Activated T-helper 17 cell treated with anti-CD3 and anti-CD28 coated beads, Interleukin-2, amount 50 U/mL, for 72 hours (primary cell): ENCODE measurements at regions not wholly inside any gene's neighbourhood (a gene's known extent, or its start where the extent isn't known, plus 50 kb on each side); places are given as distances from the start of the nearest gene placed in this dataset.

Experiments used
- ATAC-seq: fragments of 150-1000 bp; cut with Tn5 transposase; replicated peaks from 2 replicates; pipeline ENCODE4 v1.10.0; 2021; ENCODE audit warnings: mild to moderate bottlenecking, moderate library complexity
- H3K27ac Mint-ChIP-seq: one replicate; pipeline ENCODE4 v1.8.0; 2022; ENCODE audit warnings: mixed read lengths
- H3K27me3 Mint-ChIP-seq: one replicate; pipeline ENCODE4 v1.8.0; 2022; ENCODE audit warnings: mixed read lengths
- H3K36me3 Mint-ChIP-seq: one replicate; pipeline ENCODE4 v1.8.0; 2022; ENCODE audit warnings: low read depth, mild to moderate bottlenecking, mixed read lengths
- H3K4me1 Mint-ChIP-seq: one replicate; pipeline ENCODE4 v1.8.0; 2022; ENCODE audit warnings: mixed read lengths
- H3K4me3 Mint-ChIP-seq: one replicate; pipeline ENCODE4 v1.8.0; 2022; ENCODE audit warnings: mild to moderate bottlenecking, mixed read lengths
- H3K9me3 Mint-ChIP-seq: one replicate; pipeline ENCODE4 v1.8.0; 2022; ENCODE audit warnings: mixed read lengths

- no peaks in the 10 kb centered on the region for H3K4me1 Mint-ChIP-seq
- no peak overlapping the region for H3K4me3 Mint-ChIP-seq
- ATAC-seq: peak; percentile 21
- H3K36me3 Mint-ChIP-seq: no peaks in the 10 kb centered on the region
- peaks cover 17% of the 10 kb centered on the region for H3K27me3 Mint-ChIP-seq
- H3K9me3 Mint-ChIP-seq: no peaks in the 10 kb centered on the region
- H3K27ac Mint-ChIP-seq: no peak overlapping the region
Measured at GRCh38 chr18:38961880-38962279, 1396.3 kb upstream of the CELF4 start.

- no peak overlapping the region for H3K4me3 Mint-ChIP-seq
- H3K36me3 Mint-ChIP-seq: no peaks in the 10 kb centered on the region
- no peak for ATAC-seq
- no peaks in the 10 kb centered on the region for H3K4me1 Mint-ChIP-seq
- no peak overlapping the region for H3K27ac Mint-ChIP-seq
- H3K9me3 Mint-ChIP-seq: no peaks in the 10 kb centered on the region
- peaks cover 8% of the 10 kb centered on the region for H3K27me3 Mint-ChIP-seq
Measured at GRCh38 chr18:38957736-38958135, 1392.1 kb upstream of the CELF4 start.

GRCh38 chr18:38956068-38956467, 1390.5 kb upstream of the CELF4 start:
- Mint-ChIP-seq H3K36me3 (no peaks in the 10 kb centered on the region), H3K4me1 (no peaks in the 10 kb centered on the region), H3K9me3 (no peaks in the 10 kb centered on the region), H3K27me3 (peaks cover 3% of the 10 kb centered on the region), H3K4me3 (no peak overlapping the region), H3K27ac (no peak overlapping the region)
- ATAC-seq: no peak

- no peaks in the 10 kb centered on the region for H3K4me1 Mint-ChIP-seq
- H3K36me3 Mint-ChIP-seq: no peaks in the 10 kb centered on the region
- H3K27me3 Mint-ChIP-seq: peaks cover 12% of the 10 kb centered on the region
- no peak overlapping the region for H3K4me3 Mint-ChIP-seq
- no peak overlapping the region for H3K27ac Mint-ChIP-seq
- H3K9me3 Mint-ChIP-seq: no peaks in the 10 kb centered on the region
- no peak for ATAC-seq
Measured at GRCh38 chr18:38951633-38952032, 1386.0 kb upstream of the CELF4 start.

GRCh38 chr18:38948436-38948835, 1382.8 kb upstream of the CELF4 start:
- Mint-ChIP-seq H3K9me3 (no peaks in the 10 kb centered on the region), H3K4me1 (no peaks in the 10 kb centered on the region), H3K27ac (no peak overlapping the region), H3K27me3 (peaks cover 15% of the 10 kb centered on the region), H3K36me3 (no peaks in the 10 kb centered on the region), H3K4me3 (no peak overlapping the region)
- no peak for ATAC-seq

- Mint-ChIP-seq H3K4me3 (no peak overlapping the region), H3K27ac (no peak overlapping the region), H3K27me3 (peaks cover 8% of the 10 kb centered on the region), H3K9me3 (peaks cover 8% of the 10 kb centered on the region), H3K4me1 (peaks cover 18% of the 10 kb centered on the region), H3K36me3 (peaks cover 10% of the 10 kb centered on the region)
- ATAC-seq: no peak
Measured at GRCh38 chr18:38944446-38945024, 1378.9 kb upstream of the CELF4 start.

- Mint-ChIP-seq H3K27me3 (peaks cover 3% of the 10 kb centered on the region), H3K36me3 (peaks cover 10% of the 10 kb centered on the region), H3K27ac (peak overlapping the region; percentile 99), H3K9me3 (peaks cover 8% of the 10 kb centered on the region), H3K4me3 (peak overlapping the region; percentile 83), H3K4me1 (peaks cover 18% of the 10 kb centered on the region)
- ATAC-seq: peak; percentile 16
Measured at GRCh38 chr18:38941711-38942561, 1376.3 kb upstream of the CELF4 start.

GRCh38 chr18:38940863-38941531, 1375.4 kb upstream of the CELF4 start:
- Mint-ChIP-seq H3K9me3 (peaks cover 8% of the 10 kb centered on the region), H3K4me3 (peak overlapping the region; percentile 83), H3K4me1 (peaks cover 18% of the 10 kb centered on the region), H3K27ac (peak overlapping the region; percentile 99), H3K36me3 (peaks cover 10% of the 10 kb centered on the region), H3K27me3 (no peaks in the 10 kb centered on the region)
- peak; percentile 88 for ATAC-seq

GRCh38 chr18:38940475-38940862, 1374.9 kb upstream of the CELF4 start:
- Mint-ChIP-seq H3K4me3 (peak overlapping the region; percentile 83), H3K36me3 (peaks cover 10% of the 10 kb centered on the region), H3K9me3 (peaks cover 8% of the 10 kb centered on the region), H3K27me3 (no peaks in the 10 kb centered on the region), H3K4me1 (peaks cover 18% of the 10 kb centered on the region), H3K27ac (peak overlapping the region; percentile 99)
- ATAC-seq: peak; percentile 50

GRCh38 chr18:38933910-38934510, 1368.4 kb upstream of the CELF4 start:
- ATAC-seq: no peak
- Mint-ChIP-seq H3K27ac (no peak overlapping the region), H3K4me1 (peaks cover 4% of the 10 kb centered on the region), H3K9me3 (no peaks in the 10 kb centered on the region), H3K4me3 (no peak overlapping the region), H3K27me3 (no peaks in the 10 kb centered on the region), H3K36me3 (no peaks in the 10 kb centered on the region)

GRCh38 chr18:38933322-38933721, 1367.7 kb upstream of the CELF4 start:
- ATAC-seq: peak; percentile 24
- no peak overlapping the region for H3K27ac Mint-ChIP-seq
- no peaks in the 10 kb centered on the region for H3K9me3 Mint-ChIP-seq
- no peak overlapping the region for H3K4me3 Mint-ChIP-seq
- H3K4me1 Mint-ChIP-seq: peaks cover 4% of the 10 kb centered on the region
- no peaks in the 10 kb centered on the region for H3K27me3 Mint-ChIP-seq
- H3K36me3 Mint-ChIP-seq: no peaks in the 10 kb centered on the region

- H3K27ac Mint-ChIP-seq: no peak overlapping the region
- no peaks in the 10 kb centered on the region for H3K9me3 Mint-ChIP-seq
- H3K36me3 Mint-ChIP-seq: no peaks in the 10 kb centered on the region
- no peak overlapping the region for H3K4me3 Mint-ChIP-seq
- no peaks in the 10 kb centered on the region for H3K27me3 Mint-ChIP-seq
- H3K4me1 Mint-ChIP-seq: peaks cover 4% of the 10 kb centered on the region
- ATAC-seq: no peak
Measured at GRCh38 chr18:38932752-38933151, 1367.2 kb upstream of the CELF4 start.

- Mint-ChIP-seq H3K27me3 (no peaks in the 10 kb centered on the region), H3K36me3 (no peaks in the 10 kb centered on the region), H3K9me3 (no peaks in the 10 kb centered on the region), H3K4me3 (no peak overlapping the region), H3K27ac (no peak overlapping the region), H3K4me1 (peaks cover 4% of the 10 kb centered on the region)
- ATAC-seq: no peak
Measured at GRCh38 chr18:38931754-38932050, 1366.1 kb upstream of the CELF4 start.

GRCh38 chr18:38930881-38931753, 1365.5 kb upstream of the CELF4 start:
- no peaks in the 10 kb centered on the region for H3K27me3 Mint-ChIP-seq
- no peaks in the 10 kb centered on the region for H3K9me3 Mint-ChIP-seq
- no peaks in the 10 kb centered on the region for H3K36me3 Mint-ChIP-seq
- no peak overlapping the region for H3K27ac Mint-ChIP-seq
- H3K4me1 Mint-ChIP-seq: peaks cover 4% of the 10 kb centered on the region
- no peak for ATAC-seq
- no peak overlapping the region for H3K4me3 Mint-ChIP-seq
